Endodermal cell (in vitro differentiated cells): ENCODE measurements at regions not wholly inside any gene's neighbourhood (a gene's known extent, or its start where the extent isn't known, plus 50 kb on each side); places are given as distances from the start of the nearest gene placed in this dataset.

Experiments used
- DNase-seq: peaks from one replicate; pipeline ENCODE4 v3.0.0-alpha.2; 2017
- H3K27ac ChIP-seq: 2 replicates; pipeline ENCODE4 v1.5.1; 2013; ENCODE audit warnings: mild to moderate bottlenecking, low read depth, low read length, moderate library complexity
- H3K27me3 ChIP-seq: 2 replicates; pipeline ENCODE4 v1.6.1; 2013; ENCODE audit warnings: mild to moderate bottlenecking, low read length, moderate library complexity; ENCODE audit not compliant: insufficient read depth, control insufficient read depth, poor library complexity, severe bottlenecking
- H3K36me3 ChIP-seq: 2 replicates; pipeline ENCODE4 v1.7.0; 2013; ENCODE audit warnings: mild to moderate bottlenecking, low read length, moderate library complexity; ENCODE audit not compliant: control insufficient read depth, insufficient read depth
- H3K4me1 ChIP-seq: one replicate; pipeline ENCODE4 v1.7.0; 2013; ENCODE audit warnings: low read length; ENCODE audit not compliant: control insufficient read depth, insufficient read depth
- H3K4me3 ChIP-seq: 2 replicates; pipeline ENCODE4 v1.5.1; 2013; ENCODE audit warnings: mild to moderate bottlenecking, low read length, moderate library complexity
- H3K9ac ChIP-seq: 2 replicates; pipeline ENCODE4 v1.6.1; 2013; ENCODE audit warnings: mild to moderate bottlenecking, low read length, moderate library complexity; ENCODE audit not compliant: poor library complexity, severe bottlenecking; ENCODE audit errors: extremely low read depth
- H3K9me3 ChIP-seq: 2 replicates; pipeline ENCODE4 v1.6.1; 2013; ENCODE audit warnings: mild to moderate bottlenecking, low read length, moderate library complexity; ENCODE audit not compliant: control insufficient read depth
- H3K27ac Mint-ChIP-seq: 2 replicates; pipeline ENCODE4 v1.8.0; 2020; ENCODE audit warnings: mixed read lengths
- H3K27me3 Mint-ChIP-seq: 2 replicates; pipeline ENCODE4 v1.8.0; 2021; ENCODE audit warnings: mild to moderate bottlenecking, mixed read lengths; ENCODE audit not compliant: insufficient read depth
- H3K36me3 Mint-ChIP-seq: 2 replicates; pipeline ENCODE4 v1.8.0; 2020; ENCODE audit warnings: low read depth, mixed read lengths
- H3K4me1 Mint-ChIP-seq: 2 replicates; pipeline ENCODE4 v1.8.0; 2020; ENCODE audit warnings: mixed read lengths
- H3K4me3 Mint-ChIP-seq: 2 replicates; pipeline ENCODE4 v1.8.0; 2020; ENCODE audit warnings: mild to moderate bottlenecking, moderate library complexity, mixed read lengths
- H3K9me3 Mint-ChIP-seq: 2 replicates; pipeline ENCODE4 v1.8.0; 2020; ENCODE audit warnings: mild to moderate bottlenecking, mixed read lengths
- CTCF ChIP-seq: fragments of 200-600 bp; sonication (generic); conservative IDR thresholded peaks from 2 replicates; pipeline ENCODE4 v1.5.0; 2021; ENCODE audit warnings: antibody characterized with exemption, mild to moderate bottlenecking
- WGBS, 2 experiments: methylation state at CpG; one replicate each; pipeline versions ENCODE4 v1.1.5 to v1.1.7; 2013; ENCODE audit warnings: missing lambda C conversion rate in 2 of 2, mixed read lengths in 1 of 2; ENCODE audit not compliant: insufficient coverage in 1 of 2, insufficient read length in 1 of 2; 5-methylcytosine and 5-hydroxymethylcytosine counted together

- no peaks in the 10 kb centered on the region for H3K4me1 Mint-ChIP-seq
- no peak overlapping the region for H3K9ac ChIP-seq
- H3K4me3 Mint-ChIP-seq = no peak overlapping the region
- no peak overlapping the region for H3K27ac ChIP-seq
- H3K4me1 ChIP-seq = no peaks in the 10 kb centered on the region
- H3K27me3 ChIP-seq = no peaks in the 10 kb centered on the region
- H3K27me3 Mint-ChIP-seq = peaks cover 6% of the 10 kb centered on the region
- H3K4me3 ChIP-seq = no peak overlapping the region
- no peaks in the 10 kb centered on the region for H3K36me3 Mint-ChIP-seq
- no peak for DNase-seq
- no peaks in the 10 kb centered on the region for H3K9me3 ChIP-seq
- WGBS, 2 experiments = 97 to 98% methylated on average over 4 to 5 of the region's 5 CpGs
- no peaks in the 10 kb centered on the region for H3K9me3 Mint-ChIP-seq
- H3K36me3 ChIP-seq = no peaks in the 10 kb centered on the region
- H3K27ac Mint-ChIP-seq = no peak overlapping the region
- no peak for TF ChIP-seq CTCF
These were observed 119.3 kb upstream of the BACE2 start for GRCh38 chr21:41048623-41049022.

GRCh38 chr21:41052820-41053555, 115.0 kb upstream of the BACE2 start:
- Mint-ChIP-seq H3K27me3 (no peaks in the 10 kb centered on the region), H3K27ac (no peak overlapping the region), H3K36me3 (no peaks in the 10 kb centered on the region)

GRCh38 chr21:41054018-41054578, 113.9 kb upstream of the BACE2 start:
- H3K9ac ChIP-seq = no peak overlapping the region
- no peaks in the 10 kb centered on the region for H3K9me3 ChIP-seq
- Mint-ChIP-seq H3K36me3 (no peaks in the 10 kb centered on the region), H3K27ac (no peak overlapping the region), H3K27me3 (no peaks in the 10 kb centered on the region), H3K4me1 (no peaks in the 10 kb centered on the region), H3K9me3 (no peaks in the 10 kb centered on the region), H3K4me3 (no peak overlapping the region)
- DNase-seq = no peak
- H3K27me3 ChIP-seq = no peaks in the 10 kb centered on the region
- 88 to 93% methylated on average over 5 of the region's 6 CpGs for WGBS, 2 experiments
- no peaks in the 10 kb centered on the region for H3K36me3 ChIP-seq
- no peaks in the 10 kb centered on the region for H3K4me1 ChIP-seq
- H3K27ac ChIP-seq = no peak overlapping the region
- H3K4me3 ChIP-seq = no peak overlapping the region
- no peak for TF ChIP-seq CTCF

More at GRCh38 chr21:41052820-41053555, 115.0 kb upstream of the BACE2 start:
- Histone ChIP-seq H3K36me3 (no peaks in the 10 kb centered on the region), H3K4me3 (no peak overlapping the region), H3K9me3 (no peaks in the 10 kb centered on the region), H3K27me3 (no peaks in the 10 kb centered on the region), H3K27ac (no peak overlapping the region), H3K4me1 (no peaks in the 10 kb centered on the region), H3K9ac (no peak overlapping the region)
- TF ChIP-seq CTCF = no peak
- H3K9me3 Mint-ChIP-seq = no peaks in the 10 kb centered on the region
- DNase-seq = no peak
- 92% methylated on average over 13 to 15 of the region's 15 CpGs for WGBS, 2 experiments
- H3K4me3 Mint-ChIP-seq = no peak overlapping the region
- H3K4me1 Mint-ChIP-seq = no peaks in the 10 kb centered on the region
